Left cardiac atrium (tissue), 4 donors: ENCODE measurements at regions not wholly inside any gene's neighbourhood (a gene's known extent, or its start where the extent isn't known, plus 50 kb on each side); places are given as distances from the start of the nearest gene placed in this dataset.
"Not testable (repeated sequence)": the region's sequence is repeated elsewhere in the genome, so short reads cannot be mapped to it uniquely, and the experiment has no call there.

ENCODE experiments used
- ATAC-seq, 2 donors: fragments of 200-7000 bp; cut with Tn5 transposase; one replicate each; pipeline ENCODE4 v1.9.1; 2020; ENCODE audit warnings: mild to moderate bottlenecking in 2 of 2, moderate library complexity in 2 of 2
- DNase-seq: peaks from one replicate; pipeline ENCODE4 v3.0.0-alpha.2; 2020
- intact Hi-C, 2 donors: fragments of 100-400 bp; cut with DNase I; formaldehyde crosslinking; loops; one replicate each; pipeline versions ENCODE4 v1.14.1 to v1.15.1; 2022 to 2023
- donor health status: DM: no; HTN: yes; CAD: no.
- donor health status: DM: no; HTN: yes; CAD: no; lungs with severe emphysema.
- donor health status: DM: yes; HTN: yes; CAD: no.
- donor health status: Dilated cardiomyopathy.

DNA sequence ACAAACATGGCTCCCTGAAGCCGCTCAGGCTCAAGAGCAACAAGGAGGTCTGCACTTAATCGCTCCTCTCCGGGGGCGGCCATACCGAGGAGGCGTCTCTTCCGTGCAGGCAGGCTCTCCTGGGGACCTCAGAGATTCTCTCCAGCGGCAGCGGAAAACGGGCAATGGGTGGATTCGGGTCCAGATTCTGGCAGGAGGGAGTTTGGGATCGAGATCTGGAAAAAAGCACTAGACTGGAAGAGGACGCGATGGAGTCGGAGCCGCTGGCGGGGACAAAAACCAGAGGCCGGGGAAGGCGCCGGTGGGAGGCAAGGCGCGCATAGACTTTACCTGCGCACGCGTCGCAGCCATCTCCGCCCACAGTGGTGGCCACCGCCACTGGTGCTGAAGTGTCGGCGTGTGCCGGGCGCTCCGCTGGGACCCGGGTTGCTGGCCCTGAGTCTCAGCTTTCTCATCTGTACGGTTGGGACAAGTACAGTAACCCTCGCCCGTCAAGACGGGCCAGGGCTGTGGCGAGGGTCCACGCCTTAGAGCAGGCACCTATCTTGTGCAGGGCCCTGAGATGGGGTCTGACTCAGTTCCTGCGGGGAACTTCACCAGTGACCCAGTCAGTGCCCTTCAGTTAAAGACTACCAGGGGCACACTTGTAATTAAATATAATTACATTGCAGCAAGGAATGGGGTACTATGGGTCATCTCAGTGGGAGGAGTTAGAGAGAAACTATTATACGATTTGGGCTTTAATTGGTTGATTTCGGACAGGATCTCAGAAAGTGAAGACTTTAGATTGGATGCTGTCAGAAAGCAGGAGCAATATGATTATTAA lies 454.1 kb downstream of the SPATA31A1 start:
- DNase-seq: peak; percentile 81
- peak in 1 of 2 donors; percentile 77 for ATAC-seq
- intact Hi-C loops: not testable (repeated sequence)

DNA sequence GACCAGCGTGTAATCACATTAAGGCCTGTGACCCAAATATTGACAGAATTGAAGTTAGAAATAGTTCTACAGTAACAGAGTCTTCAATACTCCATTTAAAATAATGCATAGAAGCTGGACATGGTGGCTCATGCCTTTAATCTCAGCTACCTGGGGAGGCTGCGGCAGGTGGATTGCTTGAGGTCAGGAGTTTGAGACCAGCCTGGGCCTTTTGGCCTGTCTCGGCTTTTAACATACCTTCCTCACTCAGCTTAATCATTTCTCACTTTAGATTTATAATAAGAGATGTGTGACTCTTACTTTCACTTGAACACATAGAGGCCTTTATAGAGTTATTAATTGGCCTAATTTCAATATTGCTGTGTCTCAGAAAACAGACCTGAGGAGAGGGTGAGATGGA lies 454.9 kb downstream of the SPATA31A1 start:
- DNase-seq, intact Hi-C loops, ATAC-seq: not testable (repeated sequence)

DNA sequence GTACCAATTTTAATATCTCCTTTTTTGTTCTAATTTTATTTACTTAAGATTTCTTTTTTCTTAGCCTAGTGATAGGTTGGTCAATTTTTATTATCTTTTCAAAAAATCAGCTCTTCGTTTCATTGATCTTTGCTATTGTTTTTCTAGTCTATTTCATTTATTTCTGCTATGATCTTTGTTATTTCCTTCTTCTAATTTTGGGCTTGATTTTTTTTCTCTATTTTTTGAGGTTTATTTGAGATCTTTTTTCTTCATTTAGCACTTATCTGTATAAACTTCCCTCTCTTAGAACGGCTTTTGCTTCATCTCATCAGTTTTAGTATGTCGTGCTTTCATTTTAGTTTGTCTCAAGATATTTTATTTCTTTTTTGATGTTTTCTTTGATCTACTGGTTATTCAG lies 456.1 kb downstream of the SPATA31A1 start:
- intact Hi-C loops, DNase-seq, ATAC-seq: not testable (repeated sequence)

DNA sequence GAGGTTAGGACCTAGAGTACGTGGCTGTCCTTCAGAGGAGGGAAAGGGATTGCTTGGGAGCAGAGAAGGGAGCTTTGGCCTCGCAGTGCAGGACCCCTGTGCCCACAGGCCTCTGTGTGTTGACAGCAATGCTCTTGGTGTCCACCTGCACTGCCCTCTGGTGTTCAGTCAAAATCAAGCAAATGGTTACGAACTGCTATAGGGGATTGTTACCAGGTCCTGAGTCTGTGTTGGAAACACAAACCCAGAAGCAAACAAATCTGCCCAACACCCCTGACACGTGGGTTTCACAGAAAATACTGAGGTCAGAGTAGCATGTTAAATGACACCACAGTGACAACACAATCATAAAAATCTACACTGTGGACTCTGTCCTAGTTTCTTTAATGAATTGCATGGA lies 473.0 kb downstream of the SPATA31A1 start:
- ATAC-seq, intact Hi-C loops, DNase-seq: not testable (repeated sequence)
